ENCODE measurements at regions not wholly inside any gene's neighbourhood (a gene's known extent, or its start where the extent isn't known, plus 50 kb on each side); places are given as distances from the start of the nearest gene placed in this dataset.

DNA sequence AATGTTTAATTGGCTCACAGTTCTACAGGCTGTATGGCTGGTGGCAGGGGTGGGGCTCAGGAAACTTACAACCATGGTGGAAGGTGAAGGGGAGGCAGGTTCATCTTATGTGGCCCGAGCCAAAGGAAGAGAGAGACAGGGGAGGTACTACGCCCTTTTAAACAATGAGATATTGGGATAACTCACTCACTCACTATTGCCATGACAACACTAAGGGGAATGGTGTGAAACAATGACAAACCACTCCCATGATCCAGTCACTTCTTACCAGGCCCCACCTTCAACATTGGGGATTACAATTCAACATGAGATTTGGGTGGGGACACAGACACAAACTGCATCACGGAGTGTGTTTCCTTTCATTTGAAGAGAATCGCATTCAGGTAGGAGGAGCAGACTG is 220.9 kb downstream of the GADD45G start:
- Histone ChIP-seq H3K27me3 (ENCODE audit: insufficient read depth, low read length) (no peaks in the 10 kb centered on the region), H3K4me3 (ENCODE audit: low read depth, low read length, poor library complexity, severe bottlenecking) (no peak overlapping the region), H3K36me3 (ENCODE audit: insufficient read depth, low read length) (no peaks in the 10 kb centered on the region), H3K9me3 (ENCODE audit: low read length) (no peaks in the 10 kb centered on the region), H2AFZ (ENCODE audit: low read length) (no peak overlapping the region), H3K4me2 (ENCODE audit: low read length) (no peak overlapping the region), H3K9me2 (ENCODE audit: low read depth, low read length) (no peaks in the 10 kb centered on the region), H3K27ac (ENCODE audit: low read depth, low read length, poor library complexity, severe bottlenecking) (no peak overlapping the region), H3F3A (ENCODE audit: insufficient read depth, low read length) (no peaks in the 10 kb centered on the region), H3K4me1 (ENCODE audit: insufficient read depth, low read length, severe bottlenecking) (no peaks in the 10 kb centered on the region), H3K79me2 (ENCODE audit: insufficient read depth, low read length) (no peaks in the 10 kb centered on the region), H3K9ac (ENCODE audit: low read length) (no peak overlapping the region), H4K20me1 (ENCODE audit: insufficient read depth, low read length) (no peaks in the 10 kb centered on the region)
- TF ChIP-seq EZH2 (IDR thresholded peaks at IDR 0.05; ENCODE audit: borderline replicate concordance, low read length) = no peak
- TF ChIP-seq, protein P1, sequence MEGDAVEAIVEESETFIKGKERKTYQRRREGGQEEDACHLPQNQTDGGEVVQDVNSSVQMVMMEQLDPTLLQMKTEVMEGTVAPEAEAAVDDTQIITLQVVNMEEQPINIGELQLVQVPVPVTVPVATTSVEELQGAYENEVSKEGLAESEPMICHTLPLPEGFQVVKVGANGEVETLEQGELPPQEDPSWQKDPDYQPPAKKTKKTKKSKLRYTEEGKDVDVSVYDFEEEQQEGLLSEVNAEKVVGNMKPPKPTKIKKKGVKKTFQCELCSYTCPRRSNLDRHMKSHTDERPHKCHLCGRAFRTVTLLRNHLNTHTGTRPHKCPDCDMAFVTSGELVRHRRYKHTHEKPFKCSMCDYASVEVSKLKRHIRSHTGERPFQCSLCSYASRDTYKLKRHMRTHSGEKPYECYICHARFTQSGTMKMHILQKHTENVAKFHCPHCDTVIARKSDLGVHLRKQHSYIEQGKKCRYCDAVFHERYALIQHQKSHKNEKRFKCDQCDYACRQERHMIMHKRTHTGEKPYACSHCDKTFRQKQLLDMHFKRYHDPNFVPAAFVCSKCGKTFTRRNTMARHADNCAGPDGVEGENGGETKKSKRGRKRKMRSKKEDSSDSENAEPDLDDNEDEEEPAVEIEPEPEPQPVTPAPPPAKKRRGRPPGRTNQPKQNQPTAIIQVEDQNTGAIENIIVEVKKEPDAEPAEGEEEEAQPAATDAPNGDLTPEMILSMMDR (IDR thresholded peaks at IDR 0.05; ENCODE audit: low read length) = no peak

DNA sequence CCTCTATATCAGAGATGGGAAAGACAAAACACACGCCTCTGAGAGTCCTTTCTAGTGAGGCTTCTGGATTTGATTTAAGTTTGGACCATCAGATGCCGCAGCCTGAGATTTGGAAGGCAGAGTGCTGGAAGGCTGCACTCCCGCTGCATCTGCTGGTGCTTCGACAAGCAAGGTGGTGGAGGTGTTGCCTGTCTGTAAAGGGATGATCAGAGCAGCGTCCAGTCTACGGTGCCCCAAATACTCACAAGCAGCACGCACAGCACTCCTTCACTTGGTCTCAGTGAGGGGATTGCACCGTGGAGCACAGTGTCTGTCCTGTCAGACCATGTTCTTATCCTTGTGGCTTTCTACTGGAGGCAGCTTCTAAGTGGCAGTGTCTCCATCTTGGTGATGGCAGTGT is 221.4 kb downstream of the GADD45G start:
- Histone ChIP-seq H3K9me2 (ENCODE audit: low read depth, low read length) (no peaks in the 10 kb centered on the region), H3K4me1 (ENCODE audit: insufficient read depth, low read length, severe bottlenecking) (no peaks in the 10 kb centered on the region), H3K79me2 (ENCODE audit: insufficient read depth, low read length) (no peaks in the 10 kb centered on the region), H3K4me2 (ENCODE audit: low read length) (no peak overlapping the region), H2AFZ (ENCODE audit: low read length) (no peak overlapping the region), H3K36me3 (ENCODE audit: insufficient read depth, low read length) (no peaks in the 10 kb centered on the region), H3K27ac (ENCODE audit: low read depth, low read length, poor library complexity, severe bottlenecking) (no peak overlapping the region), H4K20me1 (ENCODE audit: insufficient read depth, low read length) (no peaks in the 10 kb centered on the region), H3K27me3 (ENCODE audit: insufficient read depth, low read length) (no peaks in the 10 kb centered on the region), H3F3A (ENCODE audit: insufficient read depth, low read length) (no peaks in the 10 kb centered on the region), H3K9ac (ENCODE audit: low read length) (no peak overlapping the region), H3K9me3 (ENCODE audit: low read length) (no peaks in the 10 kb centered on the region), H3K4me3 (ENCODE audit: low read depth, low read length, poor library complexity, severe bottlenecking) (no peak overlapping the region)
- TF ChIP-seq, protein P1 (IDR thresholded peaks at IDR 0.05; ENCODE audit: low read length) = no peak
- TF ChIP-seq EZH2 (IDR thresholded peaks at IDR 0.05; ENCODE audit: borderline replicate concordance, low read length) = no peak

DNA sequence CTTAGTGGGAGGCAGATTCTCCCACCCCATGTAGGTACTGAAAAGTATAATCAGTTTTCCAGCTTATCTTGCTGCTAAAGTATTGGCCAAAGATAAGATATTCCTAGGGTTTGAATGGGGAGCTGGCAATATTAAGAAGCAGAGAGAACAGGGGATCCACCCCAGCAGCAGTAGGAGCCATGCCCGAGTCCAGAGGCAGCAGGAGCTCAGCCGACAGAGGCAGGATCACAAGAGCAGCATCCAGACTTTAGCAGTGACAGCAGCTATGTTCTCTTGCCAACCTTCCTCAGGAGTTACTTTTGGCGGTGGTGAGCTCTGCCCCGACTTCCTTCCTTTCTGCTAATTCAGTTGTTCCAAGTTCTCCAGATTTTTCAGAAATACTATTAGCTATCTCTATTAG is 224.5 kb downstream of the GADD45G start:
- H3K9me3 ChIP-seq (ENCODE audit: low read length) = no peaks in the 10 kb centered on the region
- no peaks in the 10 kb centered on the region for H3K36me3 ChIP-seq (ENCODE audit: insufficient read depth, low read length)
- no peak overlapping the region for H3K4me3 ChIP-seq (ENCODE audit: low read depth, low read length, poor library complexity, severe bottlenecking)
- H3K9ac ChIP-seq (ENCODE audit: low read length) = no peak overlapping the region
- no peaks in the 10 kb centered on the region for H3K27me3 ChIP-seq (ENCODE audit: insufficient read depth, low read length)
- no peaks in the 10 kb centered on the region for H3K79me2 ChIP-seq (ENCODE audit: insufficient read depth, low read length)
- H3F3A ChIP-seq (ENCODE audit: insufficient read depth, low read length) = no peaks in the 10 kb centered on the region
- TF ChIP-seq EZH2 (IDR thresholded peaks at IDR 0.05; ENCODE audit: borderline replicate concordance, low read length) = no peak
- TF ChIP-seq, protein P1 (IDR thresholded peaks at IDR 0.05; ENCODE audit: low read length) = no peak
- H3K4me1 ChIP-seq (ENCODE audit: insufficient read depth, low read length, severe bottlenecking) = no peaks in the 10 kb centered on the region
- no peak overlapping the region for H3K27ac ChIP-seq (ENCODE audit: low read depth, low read length, poor library complexity, severe bottlenecking)
- no peaks in the 10 kb centered on the region for H3K9me2 ChIP-seq (ENCODE audit: low read depth, low read length)
- H2AFZ ChIP-seq (ENCODE audit: low read length) = no peak overlapping the region
- H3K4me2 ChIP-seq (ENCODE audit: low read length) = no peak overlapping the region
- H4K20me1 ChIP-seq (ENCODE audit: insufficient read depth, low read length) = no peaks in the 10 kb centered on the region

Data from OCI-LY1 (cell line).